Neural progenitor cell (in vitro differentiated cells): ENCODE measurements at regions not wholly inside any gene's neighbourhood (a gene's known extent, or its start where the extent isn't known, plus 50 kb on each side); places are given as distances from the start of the nearest gene placed in this dataset.
A peak's percentile ranks its signal among the peaks of the same experiment; 100 is the strongest.

ENCODE experiments used
- DNase-seq: peaks from one replicate; pipeline ENCODE4 v3.0.0-alpha.2; 2016; ENCODE audit warnings: low spot score
- H2AFZ ChIP-seq: fragments of 200-600 bp; sonication (generic); replicated peaks from 2 replicates; pipeline ENCODE4 v1.6.1; 2016; ENCODE audit warnings: antibody characterized with exemption
- H3F3A ChIP-seq: fragments of 200-600 bp; sonication (generic); 2 replicates; pipeline ENCODE4 v1.6.1; 2016; ENCODE audit warnings: antibody characterized with exemption, low read depth
- H3K27ac ChIP-seq: fragments of 200-600 bp; sonication (generic); 2 replicates; pipeline ENCODE4 v1.5.1; 2016; ENCODE audit warnings: mild to moderate bottlenecking
- H3K27me3 ChIP-seq: fragments of 200-600 bp; sonication (generic); 2 replicates; pipeline ENCODE4 v1.6.1; 2016; ENCODE audit warnings: mild to moderate bottlenecking, moderate library complexity
- H3K36me3 ChIP-seq: fragments of 200-600 bp; sonication (generic); 2 replicates; pipeline ENCODE4 v1.5.1; 2016
- H3K4me1 ChIP-seq: fragments of 200-600 bp; sonication (generic); 2 replicates; pipeline ENCODE4 v1.6.1; 2016; ENCODE audit warnings: mixed run types
- H3K4me2 ChIP-seq: fragments of 200-600 bp; sonication (generic); 2 replicates; pipeline ENCODE4 v1.6.1; 2016
- H3K4me3 ChIP-seq: fragments of 200-600 bp; sonication (generic); 2 replicates; pipeline ENCODE4 v1.5.1; 2016
- H3K79me2 ChIP-seq: fragments of 200-600 bp; sonication (generic); 2 replicates; pipeline ENCODE4 v1.6.1; 2016; ENCODE audit warnings: low read depth
- H3K9ac ChIP-seq: fragments of 200-600 bp; sonication (generic); 2 replicates; pipeline ENCODE4 v1.6.1; 2016
- H3K9me3 ChIP-seq: fragments of 200-600 bp; sonication (generic); 2 replicates; pipeline ENCODE4 v1.5.1; 2016; ENCODE audit warnings: low read depth
- H4K20me1 ChIP-seq: fragments of 200-600 bp; sonication (generic); 2 replicates; pipeline ENCODE4 v1.6.1; 2016; ENCODE audit warnings: low read depth
- H3K27ac Mint-ChIP-seq: 3 replicates; pipeline ENCODE4 v1.8.0; 2021; ENCODE audit warnings: mixed read lengths
- H3K27me3 Mint-ChIP-seq: 2 replicates; pipeline ENCODE4 v1.8.0; 2022; ENCODE audit warnings: low read depth, mild to moderate bottlenecking, inconsistent platforms, moderate library complexity, mixed read lengths; ENCODE audit not compliant: insufficient read depth
- H3K36me3 Mint-ChIP-seq: 3 replicates; pipeline ENCODE4 v1.8.0; 2021; ENCODE audit warnings: mixed read lengths
- H3K4me1 Mint-ChIP-seq: 3 replicates; pipeline ENCODE4 v1.8.0; 2021; ENCODE audit warnings: mixed read lengths
- H3K4me3 Mint-ChIP-seq: 3 replicates; pipeline ENCODE4 v1.8.0; 2021; ENCODE audit warnings: mild to moderate bottlenecking, moderate library complexity, mixed read lengths
- H3K9me3 Mint-ChIP-seq: 3 replicates; pipeline ENCODE4 v1.8.0; 2020; ENCODE audit warnings: mixed read lengths
- CTCF ChIP-seq: fragments of 200-600 bp; sonication (generic); IDR thresholded peaks from 2 replicates; pipeline ENCODE4 v1.5.1; 2017; ENCODE audit warnings: antibody characterized with exemption, mild to moderate bottlenecking
- EZH2 ChIP-seq: fragments of 200-600 bp; sonication (generic); IDR thresholded peaks from 2 replicates; pipeline ENCODE4 v1.6.1; 2017; ENCODE audit warnings: antibody characterized with exemption, mild to moderate bottlenecking, moderate library complexity
- EZH2phosphoT487 ChIP-seq: fragments of 200-600 bp; sonication (generic); IDR thresholded peaks from 2 replicates; pipeline ENCODE4 v1.6.1; 2017; ENCODE audit warnings: antibody characterized with exemption

- Histone ChIP-seq H3K36me3 (no peaks in the 10 kb centered on the region), H3K9ac (no peak overlapping the region), H3K4me3 (no peak overlapping the region), H3K4me2 (no peak overlapping the region), H3K27ac (no peak overlapping the region), H3F3A (peaks cover 9% of the 10 kb centered on the region), H3K4me1 (peaks cover 25% of the 10 kb centered on the region), H3K79me2 (no peaks in the 10 kb centered on the region), H2AFZ (no peak overlapping the region), H4K20me1 (peaks cover 5% of the 10 kb centered on the region), H3K27me3 (no peaks in the 10 kb centered on the region), H3K9me3 (no peaks in the 10 kb centered on the region)
- no peak overlapping the region for H3K27ac Mint-ChIP-seq
- peaks cover 31% of the 10 kb centered on the region for H3K4me1 Mint-ChIP-seq
- no peak overlapping the region for H3K4me3 Mint-ChIP-seq
- peaks cover 7% of the 10 kb centered on the region for H3K27me3 Mint-ChIP-seq
- no peaks in the 10 kb centered on the region for H3K9me3 Mint-ChIP-seq
- TF ChIP-seq CTCF, result no peak
- no peaks in the 10 kb centered on the region for H3K36me3 Mint-ChIP-seq
- no peak for DNase-seq
Measured at GRCh38 chr5:96067894-96068614, 106.4 kb upstream of the ELL2 start.

GRCh38 chr5:96067251-96067650 lies 105.6 kb upstream of the ELL2 start:
- Histone ChIP-seq H3K27me3 (no peaks in the 10 kb centered on the region), H3K4me2 (no peak overlapping the region), H3K4me3 (no peak overlapping the region), H3K36me3 (no peaks in the 10 kb centered on the region), H3K4me1 (peaks cover 25% of the 10 kb centered on the region), H3K9me3 (no peaks in the 10 kb centered on the region), H3K9ac (no peak overlapping the region), H3F3A (peaks cover 9% of the 10 kb centered on the region), H3K79me2 (no peaks in the 10 kb centered on the region), H4K20me1 (peaks cover 5% of the 10 kb centered on the region), H3K27ac (no peak overlapping the region), H2AFZ (no peak overlapping the region)
- TF ChIP-seq CTCF, result no peak
- TF ChIP-seq EZH2phosphoT487, result no peak
- TF ChIP-seq EZH2, result no peak
- Mint-ChIP-seq H3K36me3 (no peaks in the 10 kb centered on the region), H3K27ac (no peak overlapping the region), H3K27me3 (peaks cover 7% of the 10 kb centered on the region), H3K4me1 (peaks cover 31% of the 10 kb centered on the region), H3K4me3 (no peak overlapping the region), H3K9me3 (no peaks in the 10 kb centered on the region)
- no peak for DNase-seq

GRCh38 chr5:96066386-96066719 lies 104.7 kb upstream of the ELL2 start:
- Histone ChIP-seq H3K27me3 (no peaks in the 10 kb centered on the region), H3K79me2 (no peaks in the 10 kb centered on the region), H2AFZ (no peak overlapping the region), H3K9ac (no peak overlapping the region), H3K9me3 (no peaks in the 10 kb centered on the region), H3K4me3 (no peak overlapping the region), H4K20me1 (peaks cover 5% of the 10 kb centered on the region), H3K4me1 (peaks cover 25% of the 10 kb centered on the region), H3F3A (peaks cover 9% of the 10 kb centered on the region), H3K36me3 (no peaks in the 10 kb centered on the region), H3K27ac (no peak overlapping the region), H3K4me2 (peak overlapping the region; percentile 72)
- peaks cover 9% of the 10 kb centered on the region for H3K27me3 Mint-ChIP-seq
- peaks cover 2% of the 10 kb centered on the region for H3K9me3 Mint-ChIP-seq
- no peak overlapping the region for H3K4me3 Mint-ChIP-seq
- DNase-seq, result no peak
- no peak for TF ChIP-seq EZH2phosphoT487
- no peak for TF ChIP-seq EZH2
- TF ChIP-seq CTCF, result no peak
- H3K36me3 Mint-ChIP-seq, result no peaks in the 10 kb centered on the region
- no peak overlapping the region for H3K27ac Mint-ChIP-seq
- H3K4me1 Mint-ChIP-seq, result peaks cover 31% of the 10 kb centered on the region
